22Rv1 (cell line): ENCODE measurements at regions not wholly inside any gene's neighbourhood (a gene's known extent, or its start where the extent isn't known, plus 50 kb on each side); places are given as distances from the start of the nearest gene placed in this dataset.
A peak's percentile ranks its signal among the peaks of the same experiment; 100 is the strongest.

ENCODE experiments used
- ZFX ChIP-seq: fragments of 450-650 bp; IDR thresholded peaks from 2 replicates; pipeline ENCODE4 v1.6.1; 2017; ENCODE audit warnings: antibody characterized with exemption, borderline replicate concordance
- TF ChIP-seq, protein P1 (sequence below): fragments of 450-650 bp; IDR thresholded peaks from 2 replicates; pipeline ENCODE4 v1.5.1; 2017; ENCODE audit warnings: mild to moderate bottlenecking

GRCh38 chr5:128905568-128906110 is 59.6 kb upstream of the SLC27A6 start:
- TF ChIP-seq, protein P1, sequence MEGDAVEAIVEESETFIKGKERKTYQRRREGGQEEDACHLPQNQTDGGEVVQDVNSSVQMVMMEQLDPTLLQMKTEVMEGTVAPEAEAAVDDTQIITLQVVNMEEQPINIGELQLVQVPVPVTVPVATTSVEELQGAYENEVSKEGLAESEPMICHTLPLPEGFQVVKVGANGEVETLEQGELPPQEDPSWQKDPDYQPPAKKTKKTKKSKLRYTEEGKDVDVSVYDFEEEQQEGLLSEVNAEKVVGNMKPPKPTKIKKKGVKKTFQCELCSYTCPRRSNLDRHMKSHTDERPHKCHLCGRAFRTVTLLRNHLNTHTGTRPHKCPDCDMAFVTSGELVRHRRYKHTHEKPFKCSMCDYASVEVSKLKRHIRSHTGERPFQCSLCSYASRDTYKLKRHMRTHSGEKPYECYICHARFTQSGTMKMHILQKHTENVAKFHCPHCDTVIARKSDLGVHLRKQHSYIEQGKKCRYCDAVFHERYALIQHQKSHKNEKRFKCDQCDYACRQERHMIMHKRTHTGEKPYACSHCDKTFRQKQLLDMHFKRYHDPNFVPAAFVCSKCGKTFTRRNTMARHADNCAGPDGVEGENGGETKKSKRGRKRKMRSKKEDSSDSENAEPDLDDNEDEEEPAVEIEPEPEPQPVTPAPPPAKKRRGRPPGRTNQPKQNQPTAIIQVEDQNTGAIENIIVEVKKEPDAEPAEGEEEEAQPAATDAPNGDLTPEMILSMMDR = peak; percentile 94
- TF ChIP-seq ZFX = no peak
